Gastroesophageal sphincter (tissue), 4 donors: ENCODE measurements at regions not wholly inside any gene's neighbourhood (a gene's known extent, or its start where the extent isn't known, plus 50 kb on each side); places are given as distances from the start of the nearest gene placed in this dataset.

Experiments
- ATAC-seq: fragments of 150-250 bp; one replicate; pipeline ENCODE4 v1.9.1; 2016; ENCODE audit warnings: mild to moderate bottlenecking, moderate library complexity
- H3K27ac ChIP-seq, 4 donors: fragments of 200-600 bp; sonication (generic) in 3 of 4; 1 replicate in 3 of 4; 2 replicates in 1 of 4; pipeline ENCODE4 v1.5.1; 2016 to 2019
- H3K27me3 ChIP-seq: fragments of 200-600 bp; sonication (generic); one replicate; pipeline ENCODE4 v1.5.1; 2019
- H3K36me3 ChIP-seq, 2 donors: fragments of 200-600 bp; sonication (generic); one replicate each; pipeline ENCODE4 v1.5.1; 2019; ENCODE audit warnings: control low read depth in 1 of 2
- H3K4me1 ChIP-seq, 3 donors: fragments of 200-600 bp; sonication (generic); 1 replicate in 2 of 3; 2 replicates in 1 of 3; pipeline ENCODE4 v1.5.1; 2016 to 2019; ENCODE audit warnings: control low read depth in 2 of 3
- H3K4me3 ChIP-seq, 2 donors: fragments of 200-600 bp; sonication (generic); one replicate each; pipeline ENCODE4 v1.5.1; 2019; ENCODE audit warnings: mild to moderate bottlenecking in 1 of 2, moderate library complexity in 1 of 2
- H3K9me3 ChIP-seq, 3 donors: fragments of 200-600 bp; sonication (generic); one replicate each; pipeline ENCODE4 v1.5.1; 2017 to 2019; ENCODE audit warnings: control low read depth in 2 of 3
- CTCF ChIP-seq, 4 experiments: fragments of 200-600 bp in 2 of 4; fragments of 450-650 bp in 2 of 4; sonication (generic) in 1 of 4; IDR thresholded peaks; one replicate each; pipeline ENCODE4 v1.5.1; 2017 to 2019; ENCODE audit warnings: antibody characterized with exemption in 4 of 4, mild to moderate bottlenecking in 2 of 4, moderate library complexity in 2 of 4
- EP300 ChIP-seq: sonication (generic); formaldehyde crosslinking; IDR thresholded peaks from one replicate; pipeline ENCODE4 v1.6.1; 2017; ENCODE audit warnings: antibody characterized with exemption, mild to moderate bottlenecking
- POLR2A ChIP-seq, 2 donors: fragments of 450-650 bp; IDR thresholded peaks; one replicate each; pipeline ENCODE4 v1.6.1; 2017; ENCODE audit warnings: antibody characterized with exemption in 2 of 2, mild to moderate bottlenecking in 2 of 2, moderate library complexity in 1 of 2
- POLR2AphosphoS5 ChIP-seq: sonication (generic); formaldehyde crosslinking; IDR thresholded peaks from one replicate; pipeline ENCODE4 v1.6.1; 2017; ENCODE audit warnings: antibody characterized with exemption
- WGBS, 2 donors: methylation state at CpG; one replicate each; pipeline ENCODE4 v1.1.5; 2018; ENCODE audit warnings: low coverage in 1 of 2; 5-methylcytosine and 5-hydroxymethylcytosine counted together

- no peaks in the 10 kb centered on the region for H3K36me3 ChIP-seq
- H3K4me3 ChIP-seq = no peak overlapping the region
- ATAC-seq = no peak
- no peaks in the 10 kb centered on the region for H3K27me3 ChIP-seq
- H3K4me1 ChIP-seq = peaks cover 0 to 20% (median 3%) of the 10 kb centered on the region in 3 donors
- TF ChIP-seq EP300 (no peak), POLR2AphosphoS5 (no peak), POLR2A (IDR thresholded peaks at IDR 0.05) (no peak), CTCF (IDR thresholded peaks at IDR 0.05) (no peak)
- H3K27ac ChIP-seq = no peak overlapping the region
- no peaks in the 10 kb centered on the region for H3K9me3 ChIP-seq
- 75 to 85% methylated on average over 2 of the region's 2 CpGs for WGBS, 2 donors
These were observed 134.5 kb downstream of the UCHL1 start for GRCh38 chr4:41391271-41391670.

DNA sequence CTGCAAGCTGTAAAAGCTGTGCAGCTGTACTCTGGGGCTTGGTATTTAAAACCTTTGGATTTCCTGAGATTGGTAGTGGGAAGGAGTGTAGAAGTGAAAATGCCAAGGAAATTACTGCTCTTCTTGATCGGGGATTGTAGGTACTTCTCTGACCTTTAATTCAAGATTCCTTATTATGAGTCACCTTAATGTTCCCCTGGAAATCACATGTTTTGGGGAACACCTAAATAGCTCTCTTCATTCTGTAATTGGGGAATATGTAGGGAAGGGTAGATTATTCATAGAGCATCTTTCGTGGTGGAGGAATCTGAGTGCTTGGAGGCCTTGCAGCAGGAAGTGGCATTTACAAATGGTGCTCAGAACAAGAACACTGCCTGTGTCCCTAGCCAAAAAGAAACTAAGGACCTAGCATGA, 137.8 kb downstream of the UCHL1 start:
- H3K36me3 ChIP-seq = no peaks in the 10 kb centered on the region
- WGBS, 2 donors = 71 to 75% methylated on average over 1 to 2 of the region's 2 CpGs
- H3K9me3 ChIP-seq = no peaks in the 10 kb centered on the region
- TF ChIP-seq POLR2A (IDR thresholded peaks at IDR 0.05) (no peak), EP300 (no peak), POLR2AphosphoS5 (no peak), CTCF (IDR thresholded peaks at IDR 0.05) (no peak)
- H3K27me3 ChIP-seq = no peaks in the 10 kb centered on the region
- H3K27ac ChIP-seq = no peak overlapping the region
- no peak overlapping the region for H3K4me3 ChIP-seq
- no peak for ATAC-seq
- peaks cover 0 to 24% (median 3%) of the 10 kb centered on the region in 3 donors for H3K4me1 ChIP-seq

DNA sequence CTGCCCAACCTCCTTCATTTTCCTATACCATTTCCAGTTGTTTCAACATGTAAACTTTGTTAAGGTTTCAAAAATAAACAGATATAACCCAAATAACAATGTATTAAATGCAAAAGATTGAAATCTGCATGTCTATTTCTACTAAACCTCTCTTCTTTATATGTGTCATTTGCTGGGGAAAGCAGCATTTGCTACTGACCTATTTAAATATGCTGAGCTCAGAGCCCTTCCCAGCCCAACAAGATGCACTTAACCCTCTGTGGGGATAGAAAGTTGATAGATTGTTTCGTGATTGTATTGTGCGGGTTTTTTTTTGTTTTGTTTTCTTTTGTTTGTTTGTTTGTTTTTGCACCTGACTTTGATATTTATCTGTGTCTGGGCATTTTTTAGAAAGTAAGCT, 139.5 kb downstream of the UCHL1 start:
- WGBS, 2 donors = 61 to 75% methylated on average over 2 of the region's 2 CpGs
- Histone ChIP-seq H3K27me3 (no peaks in the 10 kb centered on the region), H3K4me3 (no peak overlapping the region), H3K9me3 (no peaks in the 10 kb centered on the region), H3K27ac (no peak overlapping the region), H3K36me3 (no peaks in the 10 kb centered on the region), H3K4me1 (peaks cover 0 to 28% (median 3%) of the 10 kb centered on the region in 3 donors)
- ATAC-seq = no peak
- TF ChIP-seq CTCF (IDR thresholded peaks at IDR 0.05) (no peak), EP300 (no peak), POLR2AphosphoS5 (no peak)

- no peak for TF ChIP-seq EP300
- TF ChIP-seq POLR2AphosphoS5 = no peak
- TF ChIP-seq POLR2A (IDR thresholded peaks at IDR 0.05) = no peak
- TF ChIP-seq CTCF (IDR thresholded peaks at IDR 0.05) = no peak
- H3K27me3 ChIP-seq = no peaks in the 10 kb centered on the region
- peaks cover 0 to 28% (median 3%) of the 10 kb centered on the region in 3 donors for H3K4me1 ChIP-seq
- WGBS, 2 donors = 87 to 96% methylated on average over 2 of the region's 2 CpGs
- no peak for ATAC-seq
- no peak overlapping the region for H3K27ac ChIP-seq
- H3K4me3 ChIP-seq = no peak overlapping the region
- no peaks in the 10 kb centered on the region for H3K9me3 ChIP-seq
- no peaks in the 10 kb centered on the region for H3K36me3 ChIP-seq
These were observed 140.1 kb downstream of the UCHL1 start for GRCh38 chr4:41396869-41397268.

GRCh38 chr4:41399231-41399630, 138.7 kb upstream of the LIMCH1 start:
- Histone ChIP-seq H3K4me3 (no peak overlapping the region), H3K36me3 (no peaks in the 10 kb centered on the region), H3K9me3 (no peaks in the 10 kb centered on the region), H3K27ac (no peak overlapping the region), H3K4me1 (peaks cover 0 to 26% (median 3%) of the 10 kb centered on the region in 3 donors), H3K27me3 (no peaks in the 10 kb centered on the region)
- TF ChIP-seq POLR2AphosphoS5 = no peak
- TF ChIP-seq POLR2A (IDR thresholded peaks at IDR 0.05) = no peak
- no peak for TF ChIP-seq CTCF (IDR thresholded peaks at IDR 0.05)
- no peak for TF ChIP-seq EP300
- 86% methylated on average over 1 of the region's 1 CpG for WGBS, 2 donors
- ATAC-seq = no peak
